Fibroblast of lung (primary cell): ENCODE measurements at regions not wholly inside any gene's neighbourhood (a gene's known extent, or its start where the extent isn't known, plus 50 kb on each side); places are given as distances from the start of the nearest gene placed in this dataset.

ENCODE experiments used
- EZH2 ChIP-seq: IDR thresholded peaks from 2 replicates; pipeline ENCODE4 v1.5.1; 2012; ENCODE audit warnings: low read length, control low read depth, mild to moderate bottlenecking; ENCODE audit errors: missing control alignments
- TF ChIP-seq, protein P1 (sequence below), 2 donors: IDR thresholded peaks in 1 of 2; conservative IDR thresholded peaks in 1 of 2; 1 replicate in 1 of 2; 2 replicates in 1 of 2; pipeline ENCODE4 v1.5.1; 2011 to 2012; ENCODE audit warnings: low read length in 2 of 2, control low read depth in 1 of 2, inconsistent platforms in 1 of 2, low read depth in 1 of 2, mild to moderate bottlenecking in 1 of 2

- TF ChIP-seq, protein P1, sequence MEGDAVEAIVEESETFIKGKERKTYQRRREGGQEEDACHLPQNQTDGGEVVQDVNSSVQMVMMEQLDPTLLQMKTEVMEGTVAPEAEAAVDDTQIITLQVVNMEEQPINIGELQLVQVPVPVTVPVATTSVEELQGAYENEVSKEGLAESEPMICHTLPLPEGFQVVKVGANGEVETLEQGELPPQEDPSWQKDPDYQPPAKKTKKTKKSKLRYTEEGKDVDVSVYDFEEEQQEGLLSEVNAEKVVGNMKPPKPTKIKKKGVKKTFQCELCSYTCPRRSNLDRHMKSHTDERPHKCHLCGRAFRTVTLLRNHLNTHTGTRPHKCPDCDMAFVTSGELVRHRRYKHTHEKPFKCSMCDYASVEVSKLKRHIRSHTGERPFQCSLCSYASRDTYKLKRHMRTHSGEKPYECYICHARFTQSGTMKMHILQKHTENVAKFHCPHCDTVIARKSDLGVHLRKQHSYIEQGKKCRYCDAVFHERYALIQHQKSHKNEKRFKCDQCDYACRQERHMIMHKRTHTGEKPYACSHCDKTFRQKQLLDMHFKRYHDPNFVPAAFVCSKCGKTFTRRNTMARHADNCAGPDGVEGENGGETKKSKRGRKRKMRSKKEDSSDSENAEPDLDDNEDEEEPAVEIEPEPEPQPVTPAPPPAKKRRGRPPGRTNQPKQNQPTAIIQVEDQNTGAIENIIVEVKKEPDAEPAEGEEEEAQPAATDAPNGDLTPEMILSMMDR (conservative IDR thresholded peaks at IDR 0.05 in 1 of 2, IDR thresholded peaks at IDR 0.05 in 1 of 2; ENCODE audit: low read depth in 1 of 2, low read length in 2 of 2) = no peak
- no peak for TF ChIP-seq EZH2
Measured at GRCh38 chr6:166046982-166047381, 120.7 kb downstream of the TBXT start.
